ENCODE measurements at regions not wholly inside any gene's neighbourhood (a gene's known extent, or its start where the extent isn't known, plus 50 kb on each side); places are given as distances from the start of the nearest gene placed in this dataset.

GRCh38 chr2:12949406-12949805 lies 232.7 kb downstream of the TRIB2 start:
- no peak for TF ChIP-seq GATA2 (CRISPR knock-in tag; IDR thresholded peaks at IDR 0.05)
- TF ChIP-seq POLR2H (tag; IDR thresholded peaks at IDR 0.05; ENCODE audit: low read depth), result no peak
- TF ChIP-seq RB1 (IDR thresholded peaks at IDR 0.05; ENCODE audit: low read depth), result no peak
- TF ChIP-seq TEAD2 (tag; IDR thresholded peaks at IDR 0.05), result no peak
- TF ChIP-seq MCM7 (IDR thresholded peaks at IDR 0.05), result no peak
- no peak for TF ChIP-seq ZNF274 (IDR thresholded peaks at IDR 0.05; ENCODE audit: borderline replicate concordance, low read depth, low read length)
